Psoas muscle (tissue), 7 donors: ENCODE measurements at regions not wholly inside any gene's neighbourhood (a gene's known extent, or its start where the extent isn't known, plus 50 kb on each side); places are given as distances from the start of the nearest gene placed in this dataset.

ENCODE experiments used
- ATAC-seq, 4 donors: fragments of 200-7000 bp; cut with Tn5 transposase; one replicate each; pipeline ENCODE4 v1.9.1; 2020; ENCODE audit warnings: moderate library complexity in 3 of 4, mild to moderate bottlenecking in 2 of 4
- DNase-seq, 2 donors: peaks; one replicate each; pipeline ENCODE4 v3.0.0-alpha.2; 2020
- H3K27ac ChIP-seq: fragments of 200-600 bp; one replicate; pipeline ENCODE4 v1.8.0; 2022
- H3K27me3 ChIP-seq, 3 donors: fragments of 200-600 bp in 1 of 3; one replicate each; pipeline versions ENCODE4 v1.6.1 to v1.8.0; 2013 to 2022; ENCODE audit warnings: low read length in 2 of 3, mild to moderate bottlenecking in 2 of 3, moderate library complexity in 1 of 3; ENCODE audit not compliant: insufficient read depth in 3 of 3
- H3K36me3 ChIP-seq, 2 donors: fragments of 200-600 bp in 1 of 2; one replicate each; pipeline versions ENCODE4 v1.6.1 to v1.8.0; 2013 to 2022; ENCODE audit warnings: low read depth in 1 of 2, mild to moderate bottlenecking in 1 of 2, moderate library complexity in 1 of 2; ENCODE audit not compliant: insufficient read depth in 1 of 2
- H3K4me1 ChIP-seq: fragments of 200-600 bp; one replicate; pipeline ENCODE4 v1.8.0; 2022
- H3K4me3 ChIP-seq: fragments of 200-600 bp; one replicate; pipeline ENCODE4 v1.8.0; 2022; ENCODE audit warnings: mild to moderate bottlenecking
- H3K9me3 ChIP-seq: fragments of 200-600 bp; one replicate; pipeline ENCODE4 v1.8.0; 2022
- WGBS, 3 donors: extraction: QIAGEN DNeasy Blood & Tissue Kit; methylation state at CpG; one replicate each; pipeline versions ENCODE4 v1.1.6 to v1.1.7; 2013; 5-methylcytosine and 5-hydroxymethylcytosine counted together
- intact Hi-C, 2 donors: fragments of 100-400 bp; cut with DNase I; formaldehyde crosslinking; loops; one replicate each; pipeline versions ENCODE4 v1.11.0 to v1.14.2; 2022
- TF ChIP-seq, protein P1 (sequence below): fragments of 200-600 bp; IDR thresholded peaks from one replicate; pipeline ENCODE4 v1.8.0; 2022; ENCODE audit warnings: antibody characterized with exemption
- donor health status: healthy with polysubstance abuse.
- donor health status: DM: no; HTN: no; CAD: no; lungs with moderate emphysema.
- donor health status: Bipolar disorder and iron deficiency.
- donor health status: healthy.
- donor health status: DM: yes; HTN: yes; CAD: no.
- donor health status: DM: no; HTN: no; CAD: no.
- donor health status: DM: yes; HTN: yes; CAD: no.

DNA sequence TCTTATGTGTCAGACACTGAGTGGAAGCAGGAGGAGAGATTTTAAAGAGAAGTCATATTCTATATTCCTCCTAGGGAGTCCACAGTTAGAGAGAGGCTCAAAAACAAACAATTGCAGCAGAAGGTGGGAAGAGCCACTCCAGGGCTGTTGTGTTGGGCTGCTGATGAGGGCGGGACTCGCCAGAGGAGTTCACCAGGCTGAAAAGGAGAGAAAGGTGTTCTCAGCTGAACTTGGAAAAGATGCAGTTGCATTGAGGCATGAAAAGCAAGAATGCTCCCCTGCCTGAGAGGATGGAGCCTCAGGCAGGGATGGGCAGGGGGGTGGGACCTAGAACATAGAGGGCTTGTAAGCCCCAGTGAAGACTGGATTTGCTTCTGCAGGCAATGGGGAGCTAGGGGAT, 324.2 kb downstream of the CXCL12 start:
- DNase-seq, result no peak
- Histone ChIP-seq H3K4me1 (no peaks in the 10 kb centered on the region), H3K9me3 (no peaks in the 10 kb centered on the region), H3K27ac (no peak overlapping the region), H3K36me3 (no peaks in the 10 kb centered on the region), H3K27me3 (no peaks in the 10 kb centered on the region), H3K4me3 (no peak overlapping the region)
- WGBS, 3 donors, result 92 to 97% (median 96%) methylated on average over 2 of the region's 2 CpGs
- intact Hi-C loops, result no loop called here
- TF ChIP-seq, protein P1, sequence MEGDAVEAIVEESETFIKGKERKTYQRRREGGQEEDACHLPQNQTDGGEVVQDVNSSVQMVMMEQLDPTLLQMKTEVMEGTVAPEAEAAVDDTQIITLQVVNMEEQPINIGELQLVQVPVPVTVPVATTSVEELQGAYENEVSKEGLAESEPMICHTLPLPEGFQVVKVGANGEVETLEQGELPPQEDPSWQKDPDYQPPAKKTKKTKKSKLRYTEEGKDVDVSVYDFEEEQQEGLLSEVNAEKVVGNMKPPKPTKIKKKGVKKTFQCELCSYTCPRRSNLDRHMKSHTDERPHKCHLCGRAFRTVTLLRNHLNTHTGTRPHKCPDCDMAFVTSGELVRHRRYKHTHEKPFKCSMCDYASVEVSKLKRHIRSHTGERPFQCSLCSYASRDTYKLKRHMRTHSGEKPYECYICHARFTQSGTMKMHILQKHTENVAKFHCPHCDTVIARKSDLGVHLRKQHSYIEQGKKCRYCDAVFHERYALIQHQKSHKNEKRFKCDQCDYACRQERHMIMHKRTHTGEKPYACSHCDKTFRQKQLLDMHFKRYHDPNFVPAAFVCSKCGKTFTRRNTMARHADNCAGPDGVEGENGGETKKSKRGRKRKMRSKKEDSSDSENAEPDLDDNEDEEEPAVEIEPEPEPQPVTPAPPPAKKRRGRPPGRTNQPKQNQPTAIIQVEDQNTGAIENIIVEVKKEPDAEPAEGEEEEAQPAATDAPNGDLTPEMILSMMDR, result no peak
- ATAC-seq, result no peak

DNA sequence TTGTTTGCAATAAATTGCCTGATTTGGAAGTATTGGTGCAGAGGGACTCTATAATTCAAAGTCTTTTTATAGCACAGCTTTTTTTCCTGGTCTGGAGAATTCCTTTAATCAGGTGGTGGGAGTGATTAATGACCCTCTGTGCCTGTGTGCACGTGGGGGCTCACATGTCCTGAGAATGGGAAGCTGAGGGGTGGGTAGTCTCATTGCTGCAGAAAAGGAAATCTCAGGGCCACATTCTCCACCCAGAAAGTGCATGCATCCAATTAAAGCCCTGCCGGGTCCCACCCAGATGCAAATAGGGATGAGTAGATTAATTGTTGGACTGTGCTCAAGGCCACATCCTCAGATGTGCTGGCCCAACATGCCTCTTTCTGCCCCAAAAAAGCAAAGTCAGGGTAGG, 324.7 kb downstream of the CXCL12 start:
- no peaks in the 10 kb centered on the region for H3K4me1 ChIP-seq
- intact Hi-C loops, result no loop called here
- no peak for DNase-seq
- no peaks in the 10 kb centered on the region for H3K27me3 ChIP-seq
- no peaks in the 10 kb centered on the region for H3K9me3 ChIP-seq
- TF ChIP-seq, protein P1, result no peak
- ATAC-seq, result no peak
- H3K27ac ChIP-seq, result no peak overlapping the region
- no peaks in the 10 kb centered on the region for H3K36me3 ChIP-seq
- WGBS, 3 donors, result 35 to 36% (median 36%) methylated on average over 2 of the region's 2 CpGs
- H3K4me3 ChIP-seq, result no peak overlapping the region

DNA sequence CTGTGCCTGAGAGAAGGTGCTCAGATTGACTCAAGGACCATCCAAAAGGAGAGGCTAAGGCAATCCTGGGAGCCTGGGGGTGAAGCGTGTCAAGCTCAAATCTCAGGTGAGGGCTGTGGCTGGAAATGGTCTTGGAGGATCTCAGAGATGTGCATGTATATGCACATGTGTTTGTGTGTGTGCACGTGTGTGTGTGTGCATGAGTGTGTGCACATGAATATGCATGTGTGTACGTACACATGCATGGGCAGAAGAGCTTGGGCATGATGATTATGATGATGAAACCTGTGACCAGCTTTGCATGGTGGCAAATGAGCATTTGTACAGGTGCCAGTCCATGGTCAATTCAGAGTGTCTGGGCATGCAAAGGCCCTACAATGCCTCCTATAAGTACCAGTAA, 326.6 kb downstream of the CXCL12 start:
- no peak for ATAC-seq
- intact Hi-C loops, result loop anchor here in 1 of 2 donors (10.0 kb wide), 1 partner anchor 317 kb away; no protein-coding TSS in a partner anchor
- no peaks in the 10 kb centered on the region for H3K27me3 ChIP-seq
- 95 to 100% (median 97%) methylated on average over 3 of the region's 3 CpGs for WGBS, 3 donors
- H3K4me1 ChIP-seq, result no peaks in the 10 kb centered on the region
- TF ChIP-seq, protein P1, result no peak
- H3K27ac ChIP-seq, result no peak overlapping the region
- no peaks in the 10 kb centered on the region for H3K36me3 ChIP-seq
- H3K9me3 ChIP-seq, result no peaks in the 10 kb centered on the region
- no peak overlapping the region for H3K4me3 ChIP-seq
- no peak for DNase-seq

DNA sequence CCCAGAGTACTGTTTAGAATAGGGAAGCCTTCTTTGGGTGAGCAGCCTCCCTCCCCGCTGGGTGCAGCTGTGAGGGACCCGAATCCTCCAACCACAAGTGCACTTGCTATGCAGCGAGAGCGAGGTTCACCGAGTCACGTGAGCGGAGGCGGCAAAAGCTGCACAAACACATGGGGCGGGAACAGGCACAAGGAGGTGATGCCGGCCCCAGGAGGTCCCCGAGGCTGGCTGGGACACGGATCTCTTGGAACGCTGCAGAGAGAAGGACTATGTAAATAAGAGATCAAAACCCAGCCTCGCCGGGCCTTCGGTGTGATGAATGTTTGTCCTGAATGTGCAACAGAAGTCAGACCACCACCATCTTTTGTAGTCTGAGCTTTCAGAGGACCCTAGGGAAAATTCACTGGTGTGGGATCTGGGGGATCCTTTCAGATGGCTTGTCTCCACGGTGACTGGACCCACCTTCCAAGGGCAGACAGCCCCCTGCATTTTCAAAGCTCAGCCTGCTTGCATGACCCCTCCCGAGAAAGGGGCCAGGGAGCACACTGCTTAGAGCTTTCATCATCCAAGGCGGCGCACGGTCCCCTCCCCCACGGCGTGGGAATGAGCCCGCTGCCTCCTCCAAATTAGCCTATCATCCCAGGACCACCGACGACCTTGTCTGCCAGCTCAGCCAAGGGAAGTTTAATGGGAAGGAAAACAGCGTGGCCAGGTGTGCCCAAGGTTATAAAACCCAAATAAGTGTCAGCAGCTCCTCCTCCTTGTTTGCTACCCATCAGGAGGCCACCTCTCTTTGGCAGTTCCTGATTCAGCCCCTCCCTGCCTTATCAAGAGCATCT, 327.7 kb downstream of the CXCL12 start:
- Histone ChIP-seq H3K27ac (no peak overlapping the region), H3K27me3 (no peaks in the 10 kb centered on the region), H3K4me3 (no peak overlapping the region), H3K9me3 (no peaks in the 10 kb centered on the region), H3K36me3 (no peaks in the 10 kb centered on the region), H3K4me1 (no peaks in the 10 kb centered on the region)
- intact Hi-C loops, result loop anchor here in 1 of 2 donors (10.0 kb wide), 1 partner anchor 318 kb away; no protein-coding TSS in a partner anchor
- no peak for ATAC-seq
- DNase-seq, result no peak
- TF ChIP-seq, protein P1, result no peak
- WGBS, 3 donors, result 61 to 67% (median 67%) methylated on average over 27 of the region's 27 CpGs
